Lower leg skin (tissue), 4 donors: ENCODE measurements at regions not wholly inside any gene's neighbourhood (a gene's known extent, or its start where the extent isn't known, plus 50 kb on each side); places are given as distances from the start of the nearest gene placed in this dataset.
"Not testable (repeated sequence)": the region's sequence is repeated elsewhere in the genome, so short reads cannot be mapped to it uniquely, and the experiment has no call there.

Experiments used
- DNase-seq, 2 donors: peaks; one replicate each; pipeline ENCODE4 v3.0.0-alpha.2; 2019; ENCODE audit warnings: low spot score in 2 of 2
- H3K4me3 ChIP-seq: fragments of 200-600 bp; sonication (generic); 2 replicates; pipeline ENCODE4 v1.5.1; 2017; ENCODE audit warnings: mild to moderate bottlenecking, low read depth; ENCODE audit not compliant: poor library complexity, severe bottlenecking
- POLR2A ChIP-seq, 2 donors: fragments of 450-650 bp; IDR thresholded peaks; one replicate each; pipeline ENCODE4 v1.6.1; 2016 to 2017; ENCODE audit warnings: antibody characterized with exemption in 2 of 2, mild to moderate bottlenecking in 1 of 2, moderate library complexity in 1 of 2
- WGBS, 2 donors: methylation state at CpG; one replicate each; pipeline ENCODE4 v1.1.5; 2018; 5-methylcytosine and 5-hydroxymethylcytosine counted together
- intact Hi-C: fragments of 100-400 bp; cut with DNase I; formaldehyde crosslinking; loops from one replicate; pipeline ENCODE4 v1.15.0; 2023; ENCODE audit warnings: low total_unique reads
- TF ChIP-seq, protein P1 (sequence below), 3 donors: fragments of 450-650 bp; IDR thresholded peaks; one replicate each; pipeline ENCODE4 v1.5.1; 2016; ENCODE audit warnings: antibody characterized with exemption in 3 of 3, mild to moderate bottlenecking in 3 of 3, moderate library complexity in 2 of 3

DNA sequence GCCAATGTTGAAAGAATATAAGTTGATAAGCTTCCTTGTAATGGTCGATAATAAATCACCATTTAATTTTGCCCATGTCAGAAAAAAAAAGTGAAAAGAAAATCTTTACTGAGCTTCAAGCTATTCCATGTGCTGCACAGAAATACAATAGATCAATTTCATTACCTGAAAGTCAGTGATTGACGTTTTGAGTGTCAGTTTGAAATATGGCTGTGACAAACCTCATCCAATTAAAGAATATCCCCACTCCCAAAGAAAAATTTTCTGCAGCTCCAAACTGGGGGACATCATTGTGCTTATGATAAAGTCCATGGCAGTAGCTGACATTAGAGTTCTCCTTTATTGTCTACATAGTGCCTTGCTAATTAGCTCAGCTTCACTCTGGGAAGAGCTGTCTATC, 184.8 kb upstream of the RPRM start:
- DNase-seq, result no peak
- 48 to 58% methylated on average over 2 of the region's 2 CpGs for WGBS, 2 donors
- H3K4me3 ChIP-seq, result no peak overlapping the region
- no peak for TF ChIP-seq POLR2A (IDR thresholded peaks at IDR 0.05)
- TF ChIP-seq, protein P1, sequence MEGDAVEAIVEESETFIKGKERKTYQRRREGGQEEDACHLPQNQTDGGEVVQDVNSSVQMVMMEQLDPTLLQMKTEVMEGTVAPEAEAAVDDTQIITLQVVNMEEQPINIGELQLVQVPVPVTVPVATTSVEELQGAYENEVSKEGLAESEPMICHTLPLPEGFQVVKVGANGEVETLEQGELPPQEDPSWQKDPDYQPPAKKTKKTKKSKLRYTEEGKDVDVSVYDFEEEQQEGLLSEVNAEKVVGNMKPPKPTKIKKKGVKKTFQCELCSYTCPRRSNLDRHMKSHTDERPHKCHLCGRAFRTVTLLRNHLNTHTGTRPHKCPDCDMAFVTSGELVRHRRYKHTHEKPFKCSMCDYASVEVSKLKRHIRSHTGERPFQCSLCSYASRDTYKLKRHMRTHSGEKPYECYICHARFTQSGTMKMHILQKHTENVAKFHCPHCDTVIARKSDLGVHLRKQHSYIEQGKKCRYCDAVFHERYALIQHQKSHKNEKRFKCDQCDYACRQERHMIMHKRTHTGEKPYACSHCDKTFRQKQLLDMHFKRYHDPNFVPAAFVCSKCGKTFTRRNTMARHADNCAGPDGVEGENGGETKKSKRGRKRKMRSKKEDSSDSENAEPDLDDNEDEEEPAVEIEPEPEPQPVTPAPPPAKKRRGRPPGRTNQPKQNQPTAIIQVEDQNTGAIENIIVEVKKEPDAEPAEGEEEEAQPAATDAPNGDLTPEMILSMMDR (IDR thresholded peaks at IDR 0.05), result no peak
- intact Hi-C loops, result no loop called here

DNA sequence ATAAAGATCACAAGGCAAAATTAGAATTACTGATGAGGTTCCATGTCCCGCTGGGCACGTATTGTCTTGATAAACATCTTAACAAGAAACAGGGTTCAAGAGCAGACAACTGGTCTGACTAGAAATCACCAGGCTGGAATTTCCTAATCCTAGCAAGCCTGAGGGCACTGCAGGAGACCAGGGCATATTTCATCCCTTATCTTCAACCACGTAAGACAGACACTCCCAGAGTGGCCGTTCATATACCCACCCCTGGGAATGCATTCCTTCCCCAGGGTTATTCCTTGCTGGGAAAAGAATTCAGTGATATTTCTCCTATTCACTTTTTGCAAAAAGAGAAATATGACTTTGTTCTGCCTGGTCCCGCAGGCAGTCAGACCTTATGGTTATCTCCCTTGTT, 185.4 kb upstream of the RPRM start:
- DNase-seq, H3K4me3 ChIP-seq, intact Hi-C loops: not testable (repeated sequence)
- WGBS, 2 donors, result 65 to 67% methylated on average over 5 of the region's 5 CpGs

DNA sequence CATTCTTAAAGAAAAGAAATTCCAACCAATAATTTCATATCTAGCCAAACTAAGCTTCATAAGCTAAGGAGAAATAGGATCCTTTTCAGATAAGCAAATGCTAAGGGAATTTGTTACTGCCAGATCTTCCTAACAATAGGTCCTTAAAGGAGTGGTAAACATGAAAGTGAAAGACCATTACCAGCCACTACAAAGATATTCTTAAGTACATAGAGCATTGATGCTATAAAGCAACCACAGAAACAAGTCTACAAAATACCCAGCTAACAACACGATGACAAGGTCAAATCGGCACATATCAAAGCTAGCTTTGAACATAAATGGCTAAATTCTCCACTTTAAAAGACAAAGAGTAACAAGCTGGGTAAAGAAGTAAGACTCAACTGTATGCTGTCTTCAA, 188.9 kb upstream of the RPRM start:
- intact Hi-C loops, result no loop called here
- TF ChIP-seq POLR2A (IDR thresholded peaks at IDR 0.05), result no peak
- TF ChIP-seq, protein P1 (IDR thresholded peaks at IDR 0.05), result no peak
- no peak for DNase-seq
- 87 to 100% methylated on average over 2 of the region's 2 CpGs for WGBS, 2 donors
- no peak overlapping the region for H3K4me3 ChIP-seq

DNA sequence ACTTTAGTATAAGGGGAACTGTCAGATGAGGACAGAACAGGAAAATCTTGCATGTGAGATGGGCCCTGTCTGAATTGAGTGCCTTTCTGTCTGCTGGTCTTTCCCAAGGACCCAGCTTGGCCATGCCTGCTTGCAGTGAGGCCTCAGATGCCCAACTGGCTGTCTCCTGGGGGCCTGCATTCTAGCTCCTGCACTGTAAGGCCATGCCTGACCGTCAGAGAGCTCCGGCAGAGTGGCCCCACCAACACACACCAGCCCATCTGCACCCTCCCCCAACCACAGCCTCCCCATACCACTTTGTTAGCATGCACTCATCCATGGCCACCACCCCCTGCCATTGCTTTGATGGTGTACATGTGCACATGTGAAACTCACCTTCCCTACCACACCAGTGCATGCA, 190.4 kb upstream of the RPRM start:
- intact Hi-C loops, result no loop called here

DNA sequence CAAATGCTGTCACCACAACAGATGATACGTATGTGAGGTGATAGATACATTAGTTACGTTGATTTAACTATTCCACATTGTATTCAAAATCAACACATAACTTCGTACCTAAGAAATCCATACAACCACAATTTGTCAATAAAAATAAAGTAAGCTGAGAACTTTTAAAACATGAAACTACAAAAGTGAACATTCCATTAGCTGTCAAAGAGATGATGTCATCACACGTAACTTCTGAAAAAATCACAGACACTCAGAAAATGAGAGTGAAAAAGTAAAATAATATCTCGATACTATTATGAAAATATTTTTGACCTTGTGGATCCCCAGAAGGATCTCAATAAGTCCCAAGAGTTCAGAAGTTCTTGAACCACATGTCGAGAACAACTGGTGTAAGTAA, 161.6 kb upstream of the GALNT13 start:
- intact Hi-C loops, result no loop called here
- no peak for DNase-seq
- H3K4me3 ChIP-seq, result no peak overlapping the region
- WGBS, 2 donors, result 88 to 89% methylated on average over 6 of the region's 6 CpGs
- TF ChIP-seq, protein P1 (IDR thresholded peaks at IDR 0.05), result no peak
- TF ChIP-seq POLR2A (IDR thresholded peaks at IDR 0.05), result no peak

More for the DNA sequence above, 190.4 kb upstream of the RPRM start:
- WGBS, 2 donors, result 65 to 79% methylated on average over 2 of the region's 2 CpGs
- no peak for DNase-seq
- no peak overlapping the region for H3K4me3 ChIP-seq
- TF ChIP-seq, protein P1 (IDR thresholded peaks at IDR 0.05), result no peak
- no peak for TF ChIP-seq POLR2A (IDR thresholded peaks at IDR 0.05)

DNA sequence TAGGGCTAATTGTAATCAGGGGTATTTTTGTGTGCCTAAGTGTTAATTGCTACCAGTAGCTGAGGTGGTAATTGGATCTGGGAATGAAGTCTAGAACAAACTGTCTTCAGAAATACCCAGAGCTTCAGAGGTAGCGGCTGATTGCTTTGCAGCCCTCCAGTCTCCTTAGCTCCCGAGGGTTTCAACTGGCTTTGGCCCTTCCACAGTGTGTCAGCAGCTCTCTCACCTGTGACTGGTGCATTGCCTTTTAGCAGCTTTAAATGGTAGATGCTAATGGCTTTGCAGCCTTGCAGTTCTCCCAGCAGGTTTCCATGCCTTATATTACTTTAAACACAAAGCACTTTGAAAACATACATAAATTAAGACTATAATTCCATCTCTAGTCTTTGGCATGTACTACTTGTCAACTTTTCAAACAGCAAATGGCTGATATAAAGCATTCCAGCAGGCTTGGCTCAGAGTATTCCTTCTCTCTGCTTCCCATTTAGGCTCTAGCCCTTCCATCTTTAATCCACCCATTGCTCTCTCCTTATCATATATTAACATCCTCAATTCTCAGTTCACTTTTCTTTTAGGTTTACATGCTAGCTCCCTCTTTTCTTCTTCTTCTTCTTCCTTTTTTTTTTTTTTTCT, 156.4 kb upstream of the GALNT13 start:
- WGBS, 2 donors, result 52 to 68% methylated on average over 2 of the region's 2 CpGs
- intact Hi-C loops, result no loop called here
- TF ChIP-seq, protein P1 (IDR thresholded peaks at IDR 0.05), result no peak
- no peak for TF ChIP-seq POLR2A (IDR thresholded peaks at IDR 0.05)

More for the DNA sequence above, 156.4 kb upstream of the GALNT13 start:
- DNase-seq, result no peak
- no peak overlapping the region for H3K4me3 ChIP-seq
